Lower lobe of right lung (tissue), 2 donors: ENCODE measurements at regions not wholly inside any gene's neighbourhood (a gene's known extent, or its start where the extent isn't known, plus 50 kb on each side); places are given as distances from the start of the nearest gene placed in this dataset.

Experiments
- ATAC-seq, 2 donors: fragments of 200-7000 bp; cut with Tn5 transposase; one replicate each; pipeline ENCODE4 v1.9.1; 2020 to 2022; ENCODE audit warnings: mild to moderate bottlenecking in 2 of 2, moderate library complexity in 2 of 2
- DNase-seq: peaks from one replicate; pipeline ENCODE4 v3.0.0-alpha.2; 2020
- H3K27ac ChIP-seq: fragments of 200-600 bp; one replicate; pipeline ENCODE4 v1.8.0; 2022
- H3K27me3 ChIP-seq: fragments of 200-600 bp; one replicate; pipeline ENCODE4 v1.8.0; 2022; ENCODE audit warnings: low read depth
- H3K36me3 ChIP-seq: fragments of 200-600 bp; one replicate; pipeline ENCODE4 v1.8.0; 2022; ENCODE audit warnings: mild to moderate bottlenecking
- H3K4me1 ChIP-seq: fragments of 200-600 bp; one replicate; pipeline ENCODE4 v1.8.0; 2022
- H3K4me3 ChIP-seq: fragments of 200-600 bp; one replicate; pipeline ENCODE4 v1.8.0; 2022; ENCODE audit warnings: mild to moderate bottlenecking
- H3K9me3 ChIP-seq: fragments of 200-600 bp; one replicate; pipeline ENCODE4 v1.8.0; 2022
- CTCF ChIP-seq: fragments of 200-600 bp; IDR thresholded peaks from one replicate; pipeline ENCODE4 v1.8.0; 2022; ENCODE audit warnings: antibody characterized with exemption, mild to moderate bottlenecking
- intact Hi-C: fragments of 100-400 bp; cut with DNase I; formaldehyde crosslinking; loops from one replicate; pipeline ENCODE4 v1.11.0; 2022
- donor health status: DM: no; HTN: yes; CAD: no; lungs with severe emphysema.

GRCh38 chr12:71038960-71039359, 118.4 kb upstream of the PTPRR start:
- ATAC-seq, result no peak
- intact Hi-C loops, result no loop called here

GRCh38 chr12:71036526-71036925, 116.0 kb upstream of the PTPRR start:
- Histone ChIP-seq H3K9me3 (no peaks in the 10 kb centered on the region), H3K4me1 (no peaks in the 10 kb centered on the region), H3K27ac (no peak overlapping the region), H3K36me3 (no peaks in the 10 kb centered on the region), H3K27me3 (no peaks in the 10 kb centered on the region), H3K4me3 (no peak overlapping the region)
- no peak for TF ChIP-seq CTCF
- no peak for DNase-seq
- intact Hi-C loops, result no loop called here
- no peak for ATAC-seq

More at GRCh38 chr12:71038960-71039359, 118.4 kb upstream of the PTPRR start:
- no peak for DNase-seq
- no peak for TF ChIP-seq CTCF
- Histone ChIP-seq H3K9me3 (no peaks in the 10 kb centered on the region), H3K4me3 (no peak overlapping the region), H3K27me3 (no peaks in the 10 kb centered on the region), H3K36me3 (no peaks in the 10 kb centered on the region), H3K4me1 (no peaks in the 10 kb centered on the region), H3K27ac (no peak overlapping the region)

GRCh38 chr12:71032933-71033332, 112.4 kb upstream of the PTPRR start:
- intact Hi-C loops, result no loop called here

GRCh38 chr12:71029302-71029701, 108.8 kb upstream of the PTPRR start:
- DNase-seq (no peak), ATAC-seq (no peak)
- H3K9me3 ChIP-seq, result no peaks in the 10 kb centered on the region
- H3K4me1 ChIP-seq, result no peaks in the 10 kb centered on the region
- intact Hi-C loops, result no loop called here
- H3K36me3 ChIP-seq, result no peaks in the 10 kb centered on the region
- H3K27me3 ChIP-seq, result no peaks in the 10 kb centered on the region
- no peak for TF ChIP-seq CTCF
- no peak overlapping the region for H3K27ac ChIP-seq
- no peak overlapping the region for H3K4me3 ChIP-seq

More at GRCh38 chr12:71032933-71033332, 112.4 kb upstream of the PTPRR start:
- Histone ChIP-seq H3K4me3 (no peak overlapping the region), H3K4me1 (no peaks in the 10 kb centered on the region), H3K27ac (no peak overlapping the region), H3K27me3 (no peaks in the 10 kb centered on the region), H3K36me3 (no peaks in the 10 kb centered on the region), H3K9me3 (no peaks in the 10 kb centered on the region)
- TF ChIP-seq CTCF, result no peak
- ATAC-seq, result no peak
- no peak for DNase-seq

- no peak for ATAC-seq
- Histone ChIP-seq H3K9me3 (no peaks in the 10 kb centered on the region), H3K27me3 (no peaks in the 10 kb centered on the region), H3K4me3 (no peak overlapping the region), H3K27ac (no peak overlapping the region), H3K4me1 (no peaks in the 10 kb centered on the region), H3K36me3 (no peaks in the 10 kb centered on the region)
- TF ChIP-seq CTCF, result no peak
- no peak for DNase-seq
- intact Hi-C loops, result no loop called here
Measured at GRCh38 chr12:71027856-71028255, 107.3 kb upstream of the PTPRR start.

- Histone ChIP-seq H3K27me3 (no peaks in the 10 kb centered on the region), H3K27ac (no peak overlapping the region), H3K36me3 (no peaks in the 10 kb centered on the region), H3K4me3 (no peak overlapping the region), H3K9me3 (no peaks in the 10 kb centered on the region), H3K4me1 (no peaks in the 10 kb centered on the region)
- ATAC-seq, result no peak
- intact Hi-C loops, result no loop called here
- no peak for TF ChIP-seq CTCF
- DNase-seq, result no peak
Measured at GRCh38 chr12:71024827-71025226, 104.3 kb upstream of the PTPRR start.
